Pancreas (tissue), 10 donors: ENCODE measurements at regions not wholly inside any gene's neighbourhood (a gene's known extent, or its start where the extent isn't known, plus 50 kb on each side); places are given as distances from the start of the nearest gene placed in this dataset.
A peak's percentile ranks its signal among the peaks of the same experiment; 100 is the strongest.

Source experiments
- ATAC-seq, 4 donors: fragments of 200-7000 bp; cut with Tn5 transposase; one replicate each; pipeline versions ENCODE4 v1.8.0 to v1.9.1; 2020; ENCODE audit warnings: mild to moderate bottlenecking in 4 of 4, moderate library complexity in 4 of 4
- DNase-seq, 6 donors: peaks; one replicate each; pipeline ENCODE4 v3.0.0-alpha.2; 2020
- FAIRE-seq: peaks from 2 replicates; lab custom pipeline; 2012; peaks lifted over from hg19 to GRCh38; lab: Jason Lieb, UNC
- H3K27ac ChIP-seq, 4 donors: fragments of 200-600 bp; sonication (generic); 1 replicate in 3 of 4; 2 replicates in 1 of 4; pipeline versions ENCODE4 v1.5.0 to v1.8.0; 2020
- H3K27me3 ChIP-seq, 4 donors: fragments of 200-600 bp; one replicate each; pipeline ENCODE4 v1.8.0; 2021
- H3K36me3 ChIP-seq, 3 donors: fragments of 200-600 bp; sonication (generic) in 1 of 3; one replicate each; pipeline versions ENCODE4 v1.5.0 to v1.8.0; 2020 to 2021
- H3K4me1 ChIP-seq, 3 donors: fragments of 200-600 bp; one replicate each; pipeline ENCODE4 v1.8.0; 2021
- H3K4me3 ChIP-seq, 4 donors: fragments of 200-600 bp; sonication (generic) in 2 of 4; one replicate each; pipeline versions ENCODE4 v1.5.0 to v1.8.0; 2020 to 2021
- H3K9me3 ChIP-seq, 4 donors: fragments of 200-600 bp; one replicate each; pipeline ENCODE4 v1.8.0; 2021
- WGBS, 2 donors: extraction: QIAGEN DNeasy Blood & Tissue Kit; methylation state at CpG; one replicate each; pipeline ENCODE4 v1.1.7; 2013; 5-methylcytosine and 5-hydroxymethylcytosine counted together
- intact Hi-C, 3 donors: fragments of 100-400 bp; cut with DNase I; formaldehyde crosslinking; loops; one replicate each; pipeline versions ENCODE4 v1.11.1 to v1.14.2; 2022
- TF ChIP-seq, protein P1 (sequence below), 4 donors: fragments of 200-600 bp; sonication (generic) in 3 of 4; IDR thresholded peaks; one replicate each; pipeline versions ENCODE4 v1.5.0 to v1.8.0; 2021; ENCODE audit warnings: antibody characterized with exemption in 4 of 4
- donor health status: healthy with polysubstance abuse.
- donor health status: DM: no; HTN: no; CAD: no; lungs with moderate emphysema.
- donor health status: DM: no; HTN: no; CAD: no.
- donor health status: control.
- donor health status: control.
- donor health status: Bipolar disorder and iron deficiency.
- donor health status: DM: yes; HTN: yes; CAD: no.
- donor health status: DM: no; HTN: no; CAD: no.
- donor health status: DM: no; HTN: no; CAD: no.
- donor health status: DM: yes; HTN: yes; CAD: no.

DNA sequence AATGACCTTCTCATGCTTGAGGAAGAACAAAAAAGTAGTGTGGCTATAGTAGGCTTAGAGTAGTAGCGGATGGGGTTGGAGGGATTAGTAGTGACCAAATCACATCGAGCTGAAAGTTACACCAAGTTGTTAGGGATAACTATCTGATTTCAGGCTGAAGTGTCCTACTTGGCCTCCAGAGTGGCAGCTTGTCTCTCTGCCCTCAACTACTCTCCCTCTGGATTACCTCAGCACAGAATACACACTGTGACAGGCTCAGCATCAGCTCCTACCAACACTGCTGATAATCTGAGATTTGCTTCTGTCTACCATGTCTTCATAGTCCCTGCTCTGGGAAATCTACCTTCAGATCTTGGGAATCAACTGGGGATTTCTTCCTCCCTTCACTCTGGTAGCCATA is 714.6 kb upstream of the GRAMD2B start:
- Histone ChIP-seq H3K4me1 (peaks cover 0 to 10% (median 9%) of the 10 kb centered on the region in 3 donors), H3K9me3 (no peaks in the 10 kb centered on the region), H3K27me3 (no peaks in the 10 kb centered on the region), H3K36me3 (no peaks in the 10 kb centered on the region), H3K27ac (no peak overlapping the region), H3K4me3 (no peak overlapping the region)
- intact Hi-C loops = no loop called here
- WGBS, 2 donors = 79 to 85% methylated on average over 2 of the region's 2 CpGs
- TF ChIP-seq, protein P1, sequence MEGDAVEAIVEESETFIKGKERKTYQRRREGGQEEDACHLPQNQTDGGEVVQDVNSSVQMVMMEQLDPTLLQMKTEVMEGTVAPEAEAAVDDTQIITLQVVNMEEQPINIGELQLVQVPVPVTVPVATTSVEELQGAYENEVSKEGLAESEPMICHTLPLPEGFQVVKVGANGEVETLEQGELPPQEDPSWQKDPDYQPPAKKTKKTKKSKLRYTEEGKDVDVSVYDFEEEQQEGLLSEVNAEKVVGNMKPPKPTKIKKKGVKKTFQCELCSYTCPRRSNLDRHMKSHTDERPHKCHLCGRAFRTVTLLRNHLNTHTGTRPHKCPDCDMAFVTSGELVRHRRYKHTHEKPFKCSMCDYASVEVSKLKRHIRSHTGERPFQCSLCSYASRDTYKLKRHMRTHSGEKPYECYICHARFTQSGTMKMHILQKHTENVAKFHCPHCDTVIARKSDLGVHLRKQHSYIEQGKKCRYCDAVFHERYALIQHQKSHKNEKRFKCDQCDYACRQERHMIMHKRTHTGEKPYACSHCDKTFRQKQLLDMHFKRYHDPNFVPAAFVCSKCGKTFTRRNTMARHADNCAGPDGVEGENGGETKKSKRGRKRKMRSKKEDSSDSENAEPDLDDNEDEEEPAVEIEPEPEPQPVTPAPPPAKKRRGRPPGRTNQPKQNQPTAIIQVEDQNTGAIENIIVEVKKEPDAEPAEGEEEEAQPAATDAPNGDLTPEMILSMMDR (IDR thresholded peaks at IDR 0.05) = no peak
- DNase-seq (no peak), FAIRE-seq (no peak), ATAC-seq (no peak)

DNA sequence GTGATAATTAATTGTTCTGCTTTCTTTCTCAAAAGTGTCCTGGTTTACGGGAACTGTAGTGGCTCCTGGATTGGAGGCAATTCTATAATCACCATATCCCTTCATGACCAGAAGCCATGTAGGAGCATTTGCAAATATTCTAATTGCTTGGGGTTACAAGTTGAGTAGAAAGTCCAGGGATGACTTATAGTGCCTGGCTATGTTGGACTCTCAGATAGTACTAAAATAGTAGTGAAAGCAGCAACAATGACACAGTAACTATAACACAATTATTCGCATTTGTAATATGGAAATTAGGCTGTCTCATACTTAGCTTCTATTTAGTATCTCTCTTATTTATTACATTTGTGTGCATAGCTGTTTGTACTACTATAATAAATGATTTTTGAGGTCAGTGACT is 712.5 kb upstream of the GRAMD2B start:
- Histone ChIP-seq H3K27ac (no peak overlapping the region), H3K36me3 (no peaks in the 10 kb centered on the region), H3K4me3 (no peak overlapping the region), H3K27me3 (no peaks in the 10 kb centered on the region), H3K4me1 (peaks cover 0 to 10% (median 9%) of the 10 kb centered on the region in 3 donors), H3K9me3 (no peaks in the 10 kb centered on the region)
- intact Hi-C loops = no loop called here
- FAIRE-seq (no peak), ATAC-seq (no peak), DNase-seq (no peak)
- TF ChIP-seq, protein P1 (IDR thresholded peaks at IDR 0.05) = no peak
- 97% methylated on average over 2 of the region's 2 CpGs for WGBS, 2 donors

DNA sequence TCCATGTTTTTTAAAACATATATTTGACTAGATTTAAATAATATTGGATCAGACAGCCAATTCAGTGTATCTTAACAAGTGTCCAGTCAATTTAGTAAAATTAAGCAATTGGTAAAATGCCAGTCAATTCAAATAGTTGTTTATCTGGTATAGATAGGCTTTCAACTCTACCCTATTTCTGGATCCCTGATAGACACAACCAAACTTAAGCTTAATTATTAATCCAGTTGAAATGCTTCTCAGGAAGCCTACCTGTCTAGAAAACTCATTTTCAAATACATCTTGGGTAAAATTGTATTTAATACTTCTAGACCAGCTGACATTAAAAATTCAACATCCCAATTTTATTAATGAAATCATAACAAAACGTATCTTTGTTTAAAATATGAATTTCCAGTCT is 710.8 kb upstream of the GRAMD2B start:
- peak; percentile 66 to 89 (median 76) for ATAC-seq
- Histone ChIP-seq H3K4me1 (peaks cover 0 to 10% (median 9%) of the 10 kb centered on the region in 3 donors), H3K9me3 (no peaks in the 10 kb centered on the region), H3K36me3 (no peaks in the 10 kb centered on the region), H3K27ac (no peak overlapping the region), H3K27me3 (no peaks in the 10 kb centered on the region), H3K4me3 (no peak overlapping the region)
- TF ChIP-seq, protein P1 (IDR thresholded peaks at IDR 0.05) = no peak
- peak; percentile 54 for FAIRE-seq
- intact Hi-C loops = no loop called here
- 27 to 31% methylated on average over 1 of the region's 1 CpG for WGBS, 2 donors
- no peak for DNase-seq

DNA sequence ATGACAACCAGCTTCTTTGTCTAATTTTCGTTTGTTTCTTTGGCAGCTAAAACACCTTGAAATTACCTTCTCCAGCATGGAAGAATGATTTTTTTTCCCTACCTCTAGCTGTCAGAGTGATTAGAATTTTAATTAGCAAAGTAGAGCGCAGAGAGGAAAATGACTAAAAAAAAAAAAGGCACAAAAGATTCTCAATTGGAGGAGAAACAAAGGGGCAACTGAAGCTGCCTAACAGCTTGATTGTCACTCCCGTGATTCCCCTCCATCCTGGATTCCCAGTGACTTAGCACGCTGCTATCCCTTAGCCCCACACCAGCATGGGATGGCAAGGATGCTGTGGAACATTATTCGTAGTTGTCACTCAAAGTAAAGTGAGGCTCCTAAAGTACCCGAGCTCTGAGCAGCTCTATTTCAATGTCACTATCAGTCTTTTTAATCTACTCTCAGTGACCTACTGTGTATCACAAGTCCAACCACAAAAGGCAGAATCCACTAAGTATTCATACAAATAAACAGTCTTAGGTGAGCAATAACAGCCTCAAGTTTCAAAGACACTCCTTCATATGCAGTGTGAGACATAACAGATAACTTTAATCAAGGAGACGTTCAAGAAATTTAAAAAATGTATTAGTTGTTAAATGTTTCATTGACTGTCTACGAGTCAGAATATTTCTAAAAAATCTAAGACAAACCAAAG is 710.0 kb upstream of the GRAMD2B start:
- Histone ChIP-seq H3K9me3 (no peaks in the 10 kb centered on the region), H3K36me3 (no peaks in the 10 kb centered on the region), H3K27me3 (no peaks in the 10 kb centered on the region), H3K4me1 (peaks cover 0 to 10% (median 9%) of the 10 kb centered on the region in 3 donors), H3K27ac (no peak overlapping the region), H3K4me3 (no peak overlapping the region)
- DNase-seq (no peak), ATAC-seq (no peak), FAIRE-seq (no peak)
- WGBS, 2 donors = 81 to 82% methylated on average over 8 of the region's 8 CpGs
- TF ChIP-seq, protein P1 (IDR thresholded peaks at IDR 0.05) = no peak
- intact Hi-C loops = no loop called here

DNA sequence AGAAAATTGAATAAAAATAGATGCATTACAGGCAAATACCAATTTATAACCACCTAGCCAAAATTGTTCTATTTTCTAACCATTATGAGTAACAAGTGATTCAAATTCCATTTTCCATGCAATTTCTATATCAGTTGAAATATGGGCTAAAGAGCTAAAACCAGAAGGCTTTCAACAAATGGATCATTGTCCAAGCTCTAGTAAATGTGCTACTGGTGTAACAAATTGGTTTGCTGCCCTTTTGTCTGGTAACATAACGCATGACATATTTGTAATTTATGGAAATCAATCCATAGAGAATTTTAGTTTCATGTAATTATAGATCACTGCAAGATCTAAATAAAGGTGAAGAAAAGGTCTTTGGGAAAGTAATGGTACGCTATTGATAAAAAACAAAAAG is 708.0 kb upstream of the GRAMD2B start:
- Histone ChIP-seq H3K4me1 (peaks cover 0 to 17% (median 10%) of the 10 kb centered on the region in 3 donors), H3K36me3 (no peaks in the 10 kb centered on the region), H3K9me3 (no peaks in the 10 kb centered on the region), H3K4me3 (no peak overlapping the region), H3K27ac (no peak overlapping the region), H3K27me3 (no peaks in the 10 kb centered on the region)
- 96 to 97% methylated on average over 2 of the region's 2 CpGs for WGBS, 2 donors
- no peak for ATAC-seq
- DNase-seq = no peak
- TF ChIP-seq, protein P1 (IDR thresholded peaks at IDR 0.05) = no peak
- intact Hi-C loops = no loop called here
- FAIRE-seq = no peak
